ENCODE measurements at regions not wholly inside any gene's neighbourhood (a gene's known extent, or its start where the extent isn't known, plus 50 kb on each side); places are given as distances from the start of the nearest gene placed in this dataset.
A peak's percentile ranks its signal among the peaks of the same experiment; 100 is the strongest.

GRCh38 chr11:127117231-127117739 is 116.7 kb upstream of the KIRREL3 start:
- DNase-seq (ENCODE audit: low spot score in 2 of 2) (no peak), ATAC-seq (ENCODE audit: low read depth) (no peak)
- Mint-ChIP-seq H3K27ac (no peak overlapping the region), H3K36me3 (no peaks in the 10 kb centered on the region), H3K27me3 (no peaks in the 10 kb centered on the region), H3K9me3 (no peaks in the 10 kb centered on the region), H3K4me1 (no peaks in the 10 kb centered on the region), H3K4me3 (no peak overlapping the region)

GRCh38 chr11:127115844-127116243 is 115.3 kb upstream of the KIRREL3 start:
- H3K27me3 Mint-ChIP-seq, result no peaks in the 10 kb centered on the region
- no peaks in the 10 kb centered on the region for H3K9me3 Mint-ChIP-seq
- H3K27ac Mint-ChIP-seq, result no peak overlapping the region
- no peaks in the 10 kb centered on the region for H3K36me3 Mint-ChIP-seq
- DNase-seq (ENCODE audit: low spot score in 2 of 2) (no peak), ATAC-seq (ENCODE audit: low read depth) (no peak)
- no peaks in the 10 kb centered on the region for H3K4me1 Mint-ChIP-seq
- H3K4me3 Mint-ChIP-seq, result no peak overlapping the region

GRCh38 chr11:127114035-127114434 is 113.5 kb upstream of the KIRREL3 start:
- no peak for DNase-seq (ENCODE audit: low spot score in 2 of 2)
- Mint-ChIP-seq H3K4me3 (no peak overlapping the region), H3K4me1 (no peaks in the 10 kb centered on the region), H3K27me3 (no peaks in the 10 kb centered on the region), H3K9me3 (no peaks in the 10 kb centered on the region), H3K36me3 (no peaks in the 10 kb centered on the region), H3K27ac (no peak overlapping the region)
- no peak for ATAC-seq (ENCODE audit: low read depth)

GRCh38 chr11:127110542-127110941 is 110.0 kb upstream of the KIRREL3 start:
- H3K36me3 Mint-ChIP-seq, result no peaks in the 10 kb centered on the region
- no peaks in the 10 kb centered on the region for H3K4me1 Mint-ChIP-seq
- no peak for DNase-seq (ENCODE audit: low spot score in 2 of 2)
- ATAC-seq (ENCODE audit: low read depth), result no peak
- no peaks in the 10 kb centered on the region for H3K9me3 Mint-ChIP-seq
- no peak overlapping the region for H3K27ac Mint-ChIP-seq
- H3K4me3 Mint-ChIP-seq, result no peak overlapping the region
- H3K27me3 Mint-ChIP-seq, result no peaks in the 10 kb centered on the region

GRCh38 chr11:127109796-127110480 is 109.4 kb upstream of the KIRREL3 start:
- no peak overlapping the region for H3K27ac Mint-ChIP-seq
- H3K9me3 Mint-ChIP-seq, result no peaks in the 10 kb centered on the region
- H3K27me3 Mint-ChIP-seq, result no peaks in the 10 kb centered on the region
- no peak for DNase-seq (ENCODE audit: low spot score in 2 of 2)
- no peaks in the 10 kb centered on the region for H3K4me1 Mint-ChIP-seq
- no peak for ATAC-seq (ENCODE audit: low read depth)
- no peaks in the 10 kb centered on the region for H3K36me3 Mint-ChIP-seq
- H3K4me3 Mint-ChIP-seq, result no peak overlapping the region

- no peak for ATAC-seq (ENCODE audit: low read depth)
- H3K27ac Mint-ChIP-seq, result no peak overlapping the region
- H3K27me3 Mint-ChIP-seq, result no peaks in the 10 kb centered on the region
- no peak overlapping the region for H3K4me3 Mint-ChIP-seq
- H3K9me3 Mint-ChIP-seq, result no peaks in the 10 kb centered on the region
- H3K36me3 Mint-ChIP-seq, result no peaks in the 10 kb centered on the region
- H3K4me1 Mint-ChIP-seq, result no peaks in the 10 kb centered on the region
- no peak for DNase-seq (ENCODE audit: low spot score in 2 of 2)
Observed at GRCh38 chr11:127108838-127109237, 108.3 kb upstream of the KIRREL3 start.

- Mint-ChIP-seq H3K4me3 (no peak overlapping the region), H3K36me3 (no peaks in the 10 kb centered on the region), H3K27me3 (peaks cover 3% of the 10 kb centered on the region), H3K27ac (no peak overlapping the region), H3K9me3 (peaks cover 2% of the 10 kb centered on the region), H3K4me1 (no peaks in the 10 kb centered on the region)
- ATAC-seq (ENCODE audit: low read depth) (no peak), DNase-seq (ENCODE audit: low spot score in 2 of 2) (no peak)
Observed at GRCh38 chr11:127106938-127107337, 106.4 kb upstream of the KIRREL3 start.

- H3K36me3 Mint-ChIP-seq, result no peaks in the 10 kb centered on the region
- no peak for DNase-seq (ENCODE audit: low spot score in 2 of 2)
- H3K9me3 Mint-ChIP-seq, result peaks cover 2% of the 10 kb centered on the region
- peaks cover 3% of the 10 kb centered on the region for H3K27me3 Mint-ChIP-seq
- H3K4me1 Mint-ChIP-seq, result no peaks in the 10 kb centered on the region
- no peak overlapping the region for H3K4me3 Mint-ChIP-seq
- H3K27ac Mint-ChIP-seq, result no peak overlapping the region
- ATAC-seq (ENCODE audit: low read depth), result no peak
Observed at GRCh38 chr11:127105593-127106541, 105.3 kb upstream of the KIRREL3 start.

- H3K4me3 Mint-ChIP-seq, result no peak overlapping the region
- no peak for ATAC-seq (ENCODE audit: low read depth)
- no peaks in the 10 kb centered on the region for H3K36me3 Mint-ChIP-seq
Observed at GRCh38 chr11:127103586-127104388, 103.2 kb upstream of the KIRREL3 start.

GRCh38 chr11:127098684-127099083 is 98.1 kb upstream of the KIRREL3 start:
- Mint-ChIP-seq H3K36me3 (no peaks in the 10 kb centered on the region), H3K9me3 (peaks cover 2% of the 10 kb centered on the region), H3K4me1 (no peaks in the 10 kb centered on the region), H3K4me3 (no peak overlapping the region), H3K27ac (no peak overlapping the region), H3K27me3 (peaks cover 3% of the 10 kb centered on the region)
- ATAC-seq (ENCODE audit: low read depth), result no peak
- DNase-seq (ENCODE audit: low spot score in 2 of 2), result no peak

More at GRCh38 chr11:127103586-127104388, 103.2 kb upstream of the KIRREL3 start:
- H3K4me1 Mint-ChIP-seq, result no peaks in the 10 kb centered on the region
- H3K9me3 Mint-ChIP-seq, result peaks cover 2% of the 10 kb centered on the region
- DNase-seq (ENCODE audit: low spot score in 2 of 2), result no peak
- no peak overlapping the region for H3K27ac Mint-ChIP-seq
- H3K27me3 Mint-ChIP-seq, result peaks cover 3% of the 10 kb centered on the region

- Mint-ChIP-seq H3K27me3 (peaks cover 3% of the 10 kb centered on the region), H3K4me3 (no peak overlapping the region), H3K36me3 (no peaks in the 10 kb centered on the region), H3K4me1 (no peaks in the 10 kb centered on the region), H3K27ac (no peak overlapping the region), H3K9me3 (no peaks in the 10 kb centered on the region)
- no peak for ATAC-seq (ENCODE audit: low read depth)
- DNase-seq (ENCODE audit: low spot score in 2 of 2), result no peak
Observed at GRCh38 chr11:127080735-127081134, 80.2 kb upstream of the KIRREL3 start.

- Mint-ChIP-seq H3K27me3 (peaks cover 3% of the 10 kb centered on the region), H3K4me3 (no peak overlapping the region), H3K4me1 (peaks cover 4% of the 10 kb centered on the region), H3K36me3 (no peaks in the 10 kb centered on the region), H3K27ac (no peak overlapping the region), H3K9me3 (no peaks in the 10 kb centered on the region)
- ATAC-seq (ENCODE audit: low read depth) (no peak), DNase-seq (ENCODE audit: low spot score in 2 of 2) (no peak)
Observed at GRCh38 chr11:127075758-127076157, 75.2 kb upstream of the KIRREL3 start.

GRCh38 chr11:127074151-127074761 is 73.7 kb upstream of the KIRREL3 start:
- Mint-ChIP-seq H3K27ac (no peak overlapping the region), H3K36me3 (no peaks in the 10 kb centered on the region), H3K27me3 (no peaks in the 10 kb centered on the region), H3K4me3 (no peak overlapping the region), H3K9me3 (no peaks in the 10 kb centered on the region), H3K4me1 (peaks cover 4% of the 10 kb centered on the region)
- ATAC-seq (ENCODE audit: low read depth) (peak; percentile 77), DNase-seq (ENCODE audit: low spot score in 2 of 2) (no peak)
